Lower leg skin (tissue), 3 donors: ENCODE measurements at regions not wholly inside any gene's neighbourhood (a gene's known extent, or its start where the extent isn't known, plus 50 kb on each side); places are given as distances from the start of the nearest gene placed in this dataset.

Experiments
- POLR2A ChIP-seq, 2 donors: fragments of 450-650 bp; IDR thresholded peaks; one replicate each; pipeline ENCODE4 v1.6.1; 2016 to 2017; ENCODE audit warnings: antibody characterized with exemption in 2 of 2, mild to moderate bottlenecking in 1 of 2, moderate library complexity in 1 of 2
- TF ChIP-seq, protein P1 (sequence below), 3 donors: fragments of 450-650 bp; IDR thresholded peaks; one replicate each; pipeline ENCODE4 v1.5.1; 2016; ENCODE audit warnings: antibody characterized with exemption in 3 of 3, mild to moderate bottlenecking in 3 of 3, moderate library complexity in 2 of 3

DNA sequence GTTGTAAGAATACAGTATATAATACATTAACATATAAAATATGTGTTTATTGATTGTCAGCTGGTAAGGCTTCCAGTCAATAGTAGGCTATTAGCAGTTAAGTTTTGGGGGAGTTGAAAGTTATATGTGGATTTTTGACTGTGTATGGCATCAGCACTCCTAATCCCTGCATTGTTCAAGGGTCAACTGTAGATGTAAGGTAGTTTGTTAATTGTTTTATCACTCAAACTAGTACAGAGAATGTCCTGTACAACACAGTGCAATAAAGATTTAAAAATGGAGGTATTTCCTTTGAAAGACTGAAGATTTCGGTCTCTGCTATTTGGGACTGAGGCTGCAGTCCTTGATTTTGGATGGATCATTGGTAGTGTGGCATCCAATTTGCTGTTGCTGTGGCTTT is 484.4 kb downstream of the KDM4C start:
- TF ChIP-seq, protein P1, sequence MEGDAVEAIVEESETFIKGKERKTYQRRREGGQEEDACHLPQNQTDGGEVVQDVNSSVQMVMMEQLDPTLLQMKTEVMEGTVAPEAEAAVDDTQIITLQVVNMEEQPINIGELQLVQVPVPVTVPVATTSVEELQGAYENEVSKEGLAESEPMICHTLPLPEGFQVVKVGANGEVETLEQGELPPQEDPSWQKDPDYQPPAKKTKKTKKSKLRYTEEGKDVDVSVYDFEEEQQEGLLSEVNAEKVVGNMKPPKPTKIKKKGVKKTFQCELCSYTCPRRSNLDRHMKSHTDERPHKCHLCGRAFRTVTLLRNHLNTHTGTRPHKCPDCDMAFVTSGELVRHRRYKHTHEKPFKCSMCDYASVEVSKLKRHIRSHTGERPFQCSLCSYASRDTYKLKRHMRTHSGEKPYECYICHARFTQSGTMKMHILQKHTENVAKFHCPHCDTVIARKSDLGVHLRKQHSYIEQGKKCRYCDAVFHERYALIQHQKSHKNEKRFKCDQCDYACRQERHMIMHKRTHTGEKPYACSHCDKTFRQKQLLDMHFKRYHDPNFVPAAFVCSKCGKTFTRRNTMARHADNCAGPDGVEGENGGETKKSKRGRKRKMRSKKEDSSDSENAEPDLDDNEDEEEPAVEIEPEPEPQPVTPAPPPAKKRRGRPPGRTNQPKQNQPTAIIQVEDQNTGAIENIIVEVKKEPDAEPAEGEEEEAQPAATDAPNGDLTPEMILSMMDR (IDR thresholded peaks at IDR 0.05), result no peak
- TF ChIP-seq POLR2A (IDR thresholded peaks at IDR 0.05), result no peak
